ENCODE measurements at regions not wholly inside any gene's neighbourhood (a gene's known extent, or its start where the extent isn't known, plus 50 kb on each side); places are given as distances from the start of the nearest gene placed in this dataset.

- TF ChIP-seq CTCF (IDR thresholded peaks at IDR 0.05; ENCODE audit: control extremely low read depth in 1 of 3, insufficient read depth in 1 of 3, low read depth in 1 of 3, low read length in 3 of 3): no peak
- no peak for TF ChIP-seq POLR2A (IDR thresholded peaks at IDR 0.05; ENCODE audit: control extremely low read depth in 1 of 2, low read depth in 2 of 2, low read length in 2 of 2)
- TF ChIP-seq NRF1 (IDR thresholded peaks at IDR 0.05; ENCODE audit: low read depth, low read length): no peak
- no peak for TF ChIP-seq MAFK (IDR thresholded peaks at IDR 0.05; ENCODE audit: low read depth, low read length)
- TF ChIP-seq ATF3 (IDR thresholded peaks at IDR 0.05; ENCODE audit: insufficient read depth, low read depth, low read length): no peak
- TF ChIP-seq EP300 (IDR thresholded peaks at IDR 0.05; ENCODE audit: borderline replicate concordance in 1 of 2, low read depth in 2 of 2, low read length in 2 of 2): no peak
- no peak for TF ChIP-seq CEBPB (IDR thresholded peaks at IDR 0.05; ENCODE audit: low read depth, low read length)
- no peak for TF ChIP-seq MAX (IDR thresholded peaks at IDR 0.05)
- no peak for TF ChIP-seq GTF2F1 (IDR thresholded peaks at IDR 0.05; ENCODE audit: borderline replicate concordance, low read depth, low read length)
- no peak for TF ChIP-seq SIN3A (conservative IDR thresholded peaks at IDR 0.05 in 1 of 2, IDR thresholded peaks at IDR 0.05 in 1 of 2; ENCODE audit: low read depth in 1 of 2, low read length in 2 of 2)
- no peak for TF ChIP-seq EGR1 (IDR thresholded peaks at IDR 0.05; ENCODE audit: borderline replicate concordance, low read depth, low read length)
- TF ChIP-seq HDAC2 (IDR thresholded peaks at IDR 0.05; ENCODE audit: borderline replicate concordance in 1 of 2, low read depth in 2 of 2, low read length in 2 of 2): no peak
These were observed 687.7 kb upstream of the TBX3 start for GRCh38 chr12:115371711-115372110.

All from H1 (cell line).